Fibroblast of skin of abdomen (primary cell): ENCODE measurements at regions not wholly inside any gene's neighbourhood (a gene's known extent, or its start where the extent isn't known, plus 50 kb on each side); places are given as distances from the start of the nearest gene placed in this dataset.

ENCODE experiments used
- DNase-seq: peaks from one replicate; pipeline ENCODE4 v3.0.0-alpha.2; 2013

DNA sequence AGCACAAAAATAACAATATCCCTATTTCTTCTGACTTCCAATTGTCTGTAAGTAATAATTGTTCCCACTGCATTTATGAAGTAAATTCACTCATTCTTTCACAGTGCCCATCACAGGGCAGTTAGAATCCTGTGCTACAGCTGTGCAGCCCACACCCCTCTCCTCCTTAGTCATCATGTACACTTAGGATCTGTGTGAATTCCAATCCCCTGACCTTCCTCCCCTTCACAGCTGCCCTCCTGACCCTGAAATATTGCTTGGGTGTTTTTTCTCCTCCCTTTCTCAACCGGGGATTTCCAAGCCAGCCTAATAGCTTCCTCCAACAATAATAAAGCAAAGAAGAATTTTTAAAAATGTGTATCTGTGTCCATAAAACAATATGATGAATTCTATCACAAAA lies 91.5 kb upstream of the BEND6 start:
- DNase-seq, result peak; percentile 66

DNA sequence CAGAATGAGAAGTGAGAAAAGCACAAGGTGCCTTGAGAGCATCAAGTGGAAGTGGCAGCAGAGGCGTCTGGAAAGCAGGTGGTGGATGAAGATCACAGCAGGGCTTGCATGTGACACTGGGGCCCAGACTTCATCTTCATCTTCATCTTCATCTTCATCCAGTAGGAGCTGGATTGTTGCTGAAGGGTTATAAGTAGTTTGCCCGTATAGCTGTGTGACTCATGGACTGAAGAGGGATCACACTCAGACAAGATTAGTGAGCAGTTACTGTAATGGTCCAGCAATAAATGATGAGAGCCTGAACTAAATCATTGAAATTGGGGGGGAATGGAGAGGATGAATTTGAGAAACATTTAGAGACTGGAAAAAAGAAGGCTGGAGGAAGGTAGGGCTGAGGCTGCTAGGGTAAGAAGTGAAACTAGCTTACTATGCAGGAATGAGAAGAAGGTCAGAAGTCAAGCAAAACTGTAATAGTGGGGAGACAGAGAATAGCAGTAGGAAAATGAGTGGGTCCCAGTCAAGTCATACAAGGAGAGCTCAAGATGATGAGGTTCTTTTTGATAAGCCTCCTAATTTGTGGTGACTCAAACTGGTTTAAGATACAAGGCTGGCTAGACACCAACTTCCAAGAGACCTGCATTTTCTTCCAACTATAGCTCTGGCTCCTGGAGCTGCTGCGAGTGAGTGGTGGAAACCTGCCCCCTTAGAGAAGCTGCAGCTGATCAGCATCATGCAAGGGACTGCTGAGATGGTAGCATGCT lies 92.3 kb upstream of the BEND6 start:
- peak; percentile 58 for DNase-seq

DNA sequence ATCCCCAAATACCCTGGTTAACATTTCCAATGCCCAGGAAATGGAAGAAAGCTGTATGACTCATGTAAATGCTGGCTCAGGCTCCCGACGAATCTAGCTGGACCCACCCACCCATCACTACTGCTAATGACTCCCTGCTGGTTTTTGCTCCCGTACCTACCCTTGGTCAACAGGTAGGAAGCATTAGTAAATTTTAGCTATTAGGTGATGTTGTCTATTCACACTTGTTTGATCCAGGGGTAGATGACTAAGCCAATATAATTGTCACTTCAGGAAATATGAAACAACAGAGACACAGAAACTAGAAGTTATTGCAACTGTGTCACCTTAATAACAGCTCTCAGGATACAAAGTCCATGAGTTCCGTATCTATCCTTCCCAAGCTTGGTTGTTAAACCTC lies 94.4 kb upstream of the BEND6 start:
- DNase-seq, result peak; percentile 44

DNA sequence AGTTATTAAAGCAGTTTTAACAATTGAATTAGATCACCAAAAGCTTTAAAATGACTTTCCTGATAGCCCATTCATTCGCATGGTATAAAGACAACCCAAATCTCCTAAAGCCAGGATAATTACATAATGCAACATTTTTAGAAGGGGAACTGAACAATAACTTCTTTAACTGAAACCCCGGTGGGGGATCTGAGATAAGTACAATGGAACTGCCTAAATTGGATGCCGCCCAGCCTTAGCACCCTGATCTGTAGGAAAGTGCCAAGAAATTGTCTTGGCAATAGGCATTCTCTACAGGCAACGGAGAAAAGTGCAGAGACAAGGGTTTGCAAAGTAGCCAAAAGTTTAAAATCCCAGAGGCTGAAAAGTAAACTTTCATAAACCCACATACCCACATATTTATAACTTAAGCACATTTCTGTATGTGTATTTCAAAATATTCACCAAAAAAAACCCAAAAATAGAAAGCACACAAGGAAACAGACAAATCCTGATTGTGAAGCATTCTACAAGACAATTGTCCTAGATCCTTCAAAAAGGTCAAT lies 98.8 kb upstream of the BEND6 start:
- DNase-seq, result no peak

DNA sequence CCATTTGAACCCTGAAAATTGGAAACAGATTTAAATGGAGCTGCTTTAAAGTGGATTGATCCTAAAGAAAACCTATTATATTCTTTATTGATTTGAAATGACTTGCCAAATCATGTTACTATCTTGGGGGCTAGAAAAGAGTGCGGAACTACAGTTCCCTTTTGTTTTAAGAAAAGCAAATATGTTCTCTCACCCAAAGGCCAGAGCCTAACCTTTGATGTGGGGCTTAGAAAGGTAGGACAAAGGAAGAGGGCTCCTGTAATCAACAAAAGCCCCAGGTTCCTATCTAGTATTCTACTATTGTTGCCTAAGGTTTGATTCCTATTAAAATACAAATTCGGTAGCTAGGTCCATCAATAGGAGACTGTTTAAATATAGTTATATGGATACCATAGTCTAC lies 100.8 kb upstream of the BEND6 start:
- DNase-seq, result no peak

DNA sequence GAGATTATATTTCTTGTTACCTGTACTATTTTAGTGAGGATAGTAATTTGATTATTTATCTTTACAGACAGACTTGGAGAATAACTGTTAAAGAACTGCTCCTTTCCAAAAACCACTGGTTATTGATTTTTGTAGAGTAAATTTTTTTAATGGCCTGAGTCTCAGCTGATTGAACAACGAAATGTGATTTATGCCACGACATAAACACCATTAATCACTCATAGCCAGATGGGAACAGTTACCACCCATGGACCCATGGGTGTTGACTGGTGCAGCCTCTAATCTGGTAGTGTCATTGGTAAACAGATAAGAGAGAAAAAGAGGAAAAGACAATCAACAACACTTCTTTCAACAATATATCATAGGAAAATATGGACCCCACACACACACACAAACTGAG lies 101.4 kb upstream of the BEND6 start:
- DNase-seq, result no peak

DNA sequence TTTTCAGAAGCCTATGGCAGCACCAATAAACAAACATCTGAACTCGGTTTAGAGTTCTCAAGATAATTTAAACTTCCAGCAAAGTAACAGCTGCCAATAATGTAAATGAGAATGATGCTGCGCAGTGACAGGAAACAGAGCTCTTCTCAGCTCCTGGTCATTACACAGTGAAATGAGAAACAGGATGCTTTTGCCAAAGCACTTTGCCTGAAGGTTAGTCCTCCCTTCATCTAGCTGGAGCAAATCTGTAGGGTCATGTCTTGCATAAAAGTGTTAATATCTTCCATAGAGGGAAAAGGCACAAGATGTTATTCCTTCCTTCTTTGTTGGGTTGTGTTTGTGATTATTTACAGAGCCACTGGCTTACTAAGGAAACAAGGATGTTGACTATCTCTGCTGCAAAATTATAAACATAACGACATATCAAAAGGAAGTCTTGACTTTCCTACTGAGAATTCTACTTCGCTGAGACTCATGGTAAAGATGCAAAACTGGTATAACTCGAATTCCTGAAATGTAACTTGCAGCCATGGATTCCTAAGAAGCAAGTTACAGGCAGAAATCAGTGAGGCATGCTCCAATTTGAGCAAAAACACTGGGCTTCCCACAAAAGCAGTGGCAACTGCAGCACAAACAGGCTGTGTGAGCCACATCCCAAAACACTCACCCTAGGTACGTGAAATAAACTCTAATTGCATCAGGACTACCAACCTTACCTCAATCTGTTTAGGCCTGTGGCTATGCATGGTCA lies 102.5 kb upstream of the BEND6 start:
- peak; percentile 20 for DNase-seq

DNA sequence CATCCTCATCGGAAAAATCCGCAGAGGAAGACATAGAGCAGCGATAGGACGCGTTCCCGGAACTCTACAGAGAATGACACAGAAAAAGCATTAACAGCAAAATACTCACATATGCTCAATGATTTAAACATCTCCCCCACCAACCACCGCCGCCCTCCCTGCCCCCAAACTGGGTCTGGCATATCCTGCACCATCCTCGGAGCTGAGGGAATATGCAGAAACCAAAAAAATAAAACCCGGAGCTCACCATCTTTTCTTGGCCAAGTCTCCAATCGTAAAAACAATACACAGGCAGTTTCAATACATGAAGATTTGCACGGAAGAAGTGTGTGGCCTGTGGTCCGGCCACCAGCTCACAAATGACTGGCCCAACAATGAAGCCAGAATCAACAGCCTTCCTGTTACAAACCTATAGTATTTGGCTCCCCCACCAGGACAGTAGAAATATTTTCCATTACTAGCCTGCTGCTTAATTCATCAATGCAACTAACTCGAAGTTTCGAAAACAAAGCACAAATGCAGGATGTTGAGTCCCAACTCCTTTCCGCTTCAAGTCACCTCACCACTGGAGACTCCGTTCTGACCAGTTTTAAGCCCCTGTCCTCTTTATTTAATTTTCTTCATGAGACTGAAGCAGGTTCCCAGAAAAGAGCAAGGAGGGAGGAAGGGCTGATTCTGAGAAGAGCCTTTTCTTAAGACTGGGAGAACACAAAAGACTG lies 103.2 kb upstream of the BEND6 start:
- peak; percentile 81 for DNase-seq

DNA sequence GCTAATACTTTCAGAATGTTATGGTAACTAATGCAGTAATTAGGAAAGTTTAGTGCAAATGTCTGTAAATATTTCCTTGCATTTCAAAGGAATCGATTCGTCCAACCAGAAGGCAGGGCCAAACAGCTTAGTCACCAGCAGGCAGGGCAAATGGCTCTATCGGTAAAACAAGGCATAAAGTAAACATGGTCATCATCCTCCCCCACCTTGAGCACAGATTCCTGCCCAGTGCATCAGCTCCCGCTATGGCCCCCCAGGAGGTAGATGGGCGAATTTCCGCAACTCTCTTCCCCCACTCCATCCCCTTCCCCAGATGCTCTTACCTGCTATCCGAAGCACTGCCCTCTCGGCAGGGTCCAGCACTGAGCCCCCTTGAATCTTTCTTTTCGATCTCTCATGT lies 103.8 kb upstream of the BEND6 start:
- DNase-seq, result peak; percentile 51

DNA sequence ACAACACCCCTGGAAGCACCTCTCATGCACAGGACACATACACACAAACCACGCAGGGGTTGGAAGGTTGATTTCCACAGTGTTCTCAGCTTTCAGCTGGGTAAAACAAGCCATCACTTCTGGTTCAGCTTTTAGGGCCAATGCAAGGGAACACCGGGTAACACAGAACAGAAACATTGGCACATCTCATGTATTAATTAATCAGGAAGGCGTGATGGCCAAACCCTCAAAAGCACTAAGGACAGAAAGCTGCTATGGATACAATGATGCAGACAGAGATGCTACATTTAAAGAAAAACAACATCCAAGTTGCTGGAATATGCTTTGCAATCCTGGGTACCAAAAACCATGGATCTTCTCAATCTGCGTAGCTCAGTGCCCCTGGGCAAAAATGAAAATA lies 104.3 kb upstream of the BEND6 start:
- DNase-seq, result no peak

DNA sequence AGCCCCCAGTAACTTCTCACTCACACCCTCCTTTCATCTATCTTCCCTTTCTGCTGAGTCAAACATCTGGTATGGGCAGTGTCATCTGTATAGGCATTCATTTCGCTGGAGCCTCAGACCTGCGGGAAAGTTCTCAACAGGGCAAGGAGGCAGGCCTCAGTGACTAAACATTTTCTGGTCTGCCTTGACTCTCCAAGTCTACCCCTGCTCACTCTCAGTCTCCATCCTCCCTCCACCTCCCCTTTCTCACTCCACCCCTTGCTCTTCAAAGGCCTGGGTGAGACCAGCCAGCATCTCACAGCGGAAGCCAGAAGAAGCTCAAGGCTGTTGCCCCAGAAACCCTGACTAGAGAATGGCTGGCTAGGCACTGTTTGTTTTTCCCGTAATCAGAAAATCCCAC lies 105.0 kb upstream of the BEND6 start:
- DNase-seq, result peak; percentile 69

DNA sequence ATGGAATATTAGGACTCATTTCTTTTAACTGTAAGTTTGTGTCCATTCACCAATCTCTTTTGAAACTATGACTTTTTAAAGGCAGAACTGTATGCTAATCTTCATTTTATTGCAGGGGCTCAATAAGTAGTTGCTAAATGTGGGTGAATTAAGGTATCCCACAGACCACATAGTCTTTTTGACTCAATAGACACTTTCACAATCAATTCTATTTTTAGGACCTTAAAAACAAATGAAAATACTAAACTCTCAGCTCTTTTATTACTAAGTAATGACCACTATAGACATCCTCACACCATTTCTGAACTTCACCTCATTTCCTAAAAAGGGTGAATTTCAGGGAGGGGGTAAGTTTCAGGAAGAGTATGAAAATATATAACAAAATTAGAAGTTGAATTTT lies 106.8 kb upstream of the BEND6 start:
- DNase-seq, result no peak

DNA sequence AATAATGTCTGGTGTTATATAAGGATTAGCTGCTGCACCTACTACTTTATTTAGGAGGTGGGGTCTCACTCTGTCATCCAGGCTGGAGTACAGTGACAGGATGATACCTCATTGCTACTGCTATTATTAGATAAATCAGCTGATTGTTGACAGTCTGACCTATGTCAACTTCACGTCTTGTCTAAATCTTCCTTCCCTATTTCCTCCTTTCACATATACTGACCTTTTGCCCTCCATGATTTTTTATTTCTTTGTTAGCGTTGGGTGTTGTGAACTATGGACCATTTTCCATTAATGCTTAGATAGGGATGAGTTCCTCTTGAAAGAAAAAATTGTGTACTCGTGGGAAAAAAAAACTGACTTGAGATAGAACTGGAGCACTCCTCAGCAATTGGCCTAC lies 109.9 kb upstream of the BEND6 start:
- DNase-seq, result no peak

DNA sequence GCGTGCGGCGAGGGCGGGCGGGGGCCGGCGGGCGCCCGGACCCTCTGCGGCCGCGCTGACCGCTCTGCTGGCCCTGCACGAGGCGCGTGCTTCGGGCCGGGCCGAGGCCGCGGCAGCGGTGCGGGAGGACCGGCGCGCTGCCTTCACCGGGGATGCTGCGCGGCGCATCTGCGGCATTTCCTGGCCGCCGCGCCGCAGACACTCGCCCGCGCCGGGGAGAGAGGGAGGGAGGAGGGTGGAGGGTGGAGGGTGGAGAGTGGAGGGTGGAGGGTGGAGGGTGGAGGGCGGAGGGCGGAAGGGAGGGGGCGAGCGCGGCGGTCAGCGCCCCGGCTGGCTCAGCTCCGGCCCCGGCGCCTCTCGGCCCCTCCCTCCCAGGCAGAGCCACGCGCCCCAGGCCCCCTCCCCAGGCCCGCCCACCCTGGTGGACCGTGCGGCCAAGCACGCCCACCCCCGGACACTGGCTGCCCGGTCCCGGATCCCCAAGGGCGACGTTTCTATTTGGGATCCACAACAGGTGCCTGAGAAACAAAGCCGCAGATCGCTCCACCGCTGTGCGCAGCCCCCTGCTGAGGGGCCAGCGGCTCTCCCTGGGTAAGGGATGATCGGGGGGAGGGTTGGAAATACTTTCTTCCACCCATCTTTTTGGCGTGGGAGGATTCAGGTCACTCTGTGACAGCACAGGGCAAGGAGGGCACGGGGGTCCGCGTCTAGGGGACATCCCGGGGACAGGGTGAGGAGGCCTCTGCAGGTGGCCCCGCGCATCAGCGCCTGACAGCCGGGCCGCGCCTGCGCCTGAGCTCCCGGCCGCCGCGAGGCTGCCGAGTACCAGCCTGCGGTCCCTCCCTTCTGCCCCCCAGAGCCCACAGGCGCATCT lies 111.2 kb upstream of the BEND6 start:
- DNase-seq, result peak; percentile 77

DNA sequence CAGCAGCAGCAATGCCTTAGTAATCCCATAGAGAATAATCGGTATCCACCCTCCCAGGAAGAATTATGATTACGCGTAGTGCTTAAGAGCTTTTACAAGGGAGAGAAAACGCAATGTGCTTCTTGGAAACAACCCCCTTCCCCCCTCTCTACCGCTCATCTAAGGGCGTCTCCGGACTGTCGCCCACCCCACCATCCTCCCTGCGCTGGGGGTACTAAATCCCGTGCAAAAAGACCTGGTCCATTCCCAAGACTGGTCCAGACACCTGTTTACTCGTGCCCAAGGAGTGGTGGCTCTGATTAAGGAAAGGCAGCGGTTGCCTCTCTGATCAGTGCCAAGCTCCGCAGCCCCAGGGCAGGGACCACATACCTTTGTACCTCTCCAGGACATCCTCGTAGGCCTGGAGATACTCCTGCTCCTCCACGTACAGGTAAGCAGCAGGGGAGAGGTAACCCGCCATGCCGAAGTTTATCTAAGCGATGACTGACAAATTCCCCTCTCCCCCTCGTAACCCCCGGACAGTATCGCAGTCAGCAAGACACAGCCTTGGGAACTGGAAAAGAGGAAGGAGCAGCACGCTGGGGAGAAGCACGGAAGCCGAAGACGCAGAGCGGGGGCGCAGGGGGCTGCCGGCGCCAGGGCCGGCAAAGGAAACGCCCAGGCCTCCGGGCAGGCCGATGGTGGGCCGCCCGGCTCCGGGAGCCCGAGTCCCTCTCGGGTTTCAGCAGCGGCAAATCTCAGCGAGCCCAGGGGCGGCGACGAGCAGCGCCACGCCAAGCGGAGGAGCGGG lies 112.0 kb upstream of the BEND6 start:
- peak; percentile 42 for DNase-seq

DNA sequence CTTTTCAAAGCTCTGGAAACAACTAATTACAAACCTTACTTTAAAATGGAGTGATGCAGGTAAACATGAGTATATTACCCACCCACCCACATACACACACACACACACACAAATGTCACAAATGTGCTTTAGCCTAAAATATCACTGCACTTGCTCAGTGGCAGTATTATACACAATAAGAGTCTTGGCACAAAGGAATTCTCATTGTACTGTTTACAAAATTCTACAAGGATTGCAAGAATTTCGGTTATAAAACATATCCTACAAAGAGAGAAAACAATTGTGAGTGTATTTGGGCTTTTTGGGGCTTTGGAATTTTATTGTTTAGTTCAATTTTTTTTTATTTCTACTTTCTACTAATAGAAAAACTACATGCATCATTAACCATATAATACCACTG lies 113.2 kb upstream of the BEND6 start:
- no peak for DNase-seq

DNA sequence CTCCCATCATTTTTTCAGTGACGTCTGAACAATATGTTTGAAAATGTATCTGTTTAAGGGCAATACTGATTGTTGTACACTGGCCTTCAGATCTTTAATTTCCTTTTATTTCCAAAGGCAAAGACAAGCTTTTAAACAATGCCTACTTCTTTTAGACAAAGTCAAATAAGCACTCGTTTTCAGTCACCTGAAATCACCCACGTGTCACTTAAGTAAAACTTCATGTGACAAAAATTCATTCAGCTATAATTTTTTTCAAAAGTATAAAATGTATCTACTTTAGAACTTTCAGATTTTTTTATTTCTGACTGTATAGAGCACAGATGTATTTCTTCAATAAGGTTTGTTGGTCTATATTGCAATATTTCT lies 113.5 kb upstream of the BEND6 start:
- no peak for DNase-seq

DNA sequence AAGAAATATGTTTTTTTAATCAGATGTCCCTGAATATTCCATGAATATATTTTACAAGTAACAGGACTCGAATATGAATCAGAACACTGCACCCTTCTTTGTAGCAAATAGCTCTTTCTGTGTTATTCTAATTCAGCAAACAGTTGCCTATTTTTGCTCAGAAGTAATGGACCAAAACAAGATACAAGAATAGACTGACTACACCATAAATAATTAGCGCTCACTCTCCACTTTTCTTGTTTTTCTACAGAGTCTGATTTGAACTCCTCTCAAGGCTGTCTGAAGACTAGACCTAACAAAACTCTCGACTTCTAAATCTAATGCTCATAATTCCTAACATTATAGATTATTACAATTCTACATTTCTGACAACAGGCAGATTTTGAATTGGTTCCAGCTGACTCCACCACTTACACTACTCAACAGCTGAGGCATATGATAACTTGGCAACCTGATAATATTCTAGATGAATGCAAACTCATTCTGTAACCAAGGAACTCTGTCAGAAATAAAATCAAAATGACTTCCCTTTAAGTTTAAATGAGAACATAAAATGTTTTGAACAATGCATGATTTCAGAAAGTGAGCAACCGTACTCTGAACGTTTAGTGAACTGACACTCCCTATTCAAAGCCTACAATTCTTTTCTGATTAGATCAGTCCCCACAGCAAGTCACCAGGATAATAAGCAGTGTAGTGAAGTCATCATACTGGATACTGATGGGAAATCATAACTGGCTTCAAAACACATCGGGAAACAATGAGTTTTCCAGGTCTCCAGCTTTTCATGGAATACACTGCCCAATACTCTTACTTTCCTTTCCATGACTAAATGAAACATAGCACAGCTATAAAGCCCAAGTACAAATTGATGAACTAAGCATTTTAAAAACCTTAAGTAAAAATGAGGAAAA lies 114.2 kb upstream of the BEND6 start:
- DNase-seq, result peak; percentile 74

DNA sequence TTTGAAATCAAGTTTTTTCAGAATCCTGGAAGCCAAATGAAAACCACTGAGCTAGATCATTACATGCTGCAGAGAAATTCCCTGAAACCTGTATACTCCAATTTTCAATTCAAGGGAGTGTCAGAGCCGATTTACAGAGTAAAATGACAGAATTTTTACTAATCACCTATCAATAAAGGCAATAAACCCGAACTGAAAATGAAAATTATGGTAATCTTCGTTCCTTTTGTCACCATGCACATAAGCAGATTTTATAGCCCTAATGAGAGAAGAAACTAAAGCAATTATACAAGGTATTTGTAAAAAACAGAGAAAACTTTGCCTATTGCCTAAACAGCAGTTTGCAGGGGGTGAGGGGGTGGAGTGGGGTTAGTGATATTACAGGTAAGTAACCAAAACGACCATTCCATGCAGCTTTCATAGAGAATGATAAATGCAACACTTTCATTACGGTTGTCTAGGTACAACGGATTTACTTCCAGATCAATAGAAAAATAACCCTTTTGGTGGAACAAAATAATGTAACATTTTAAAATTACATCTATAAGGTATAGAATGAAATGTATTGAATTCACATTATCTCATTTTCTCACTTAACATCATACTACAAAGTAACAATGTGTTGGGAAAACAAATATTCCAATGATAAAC lies 115.2 kb upstream of the BEND6 start:
- DNase-seq, result no peak

DNA sequence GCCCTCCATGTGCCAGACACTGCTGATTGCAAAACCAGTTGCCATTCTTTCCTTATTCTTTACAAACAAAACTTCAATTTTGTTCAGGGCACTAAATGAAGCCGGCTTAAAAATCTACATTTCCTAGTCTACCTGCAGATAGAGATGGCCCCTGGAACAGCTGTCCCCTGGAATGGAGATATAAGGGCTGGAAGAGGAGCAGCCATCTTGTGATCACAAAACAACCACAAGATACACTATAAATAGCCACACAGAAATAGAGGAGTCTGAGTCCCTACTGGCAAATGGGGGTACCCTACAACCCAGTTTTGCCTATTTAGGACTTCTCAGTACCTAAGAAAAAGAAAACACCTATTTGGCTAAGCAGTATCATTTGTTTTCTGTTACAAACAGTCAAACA lies 115.9 kb upstream of the BEND6 start:
- DNase-seq, result no peak
